ENCODE measurements at regions not wholly inside any gene's neighbourhood (a gene's known extent, or its start where the extent isn't known, plus 50 kb on each side); places are given as distances from the start of the nearest gene placed in this dataset.

DNA sequence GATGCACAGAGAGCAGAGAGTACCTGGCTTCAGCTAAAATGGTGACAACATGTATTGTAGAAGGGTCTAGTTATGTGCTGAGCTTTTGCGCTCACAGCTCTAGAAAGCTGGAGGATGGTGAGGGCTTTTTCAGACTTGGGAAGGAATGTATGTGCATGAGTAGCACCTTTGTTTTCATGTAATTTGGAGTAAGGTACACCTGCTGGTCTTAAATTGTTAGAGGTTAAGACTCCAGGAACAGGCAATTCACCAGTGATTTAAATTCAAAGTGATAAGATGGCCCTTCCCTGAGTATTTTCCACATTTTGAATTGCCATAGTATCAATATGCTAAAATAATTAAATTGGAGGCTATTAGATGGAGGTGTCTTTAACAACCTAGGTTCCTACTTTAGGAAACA is 436.4 kb upstream of the GOLIM4 start:
- H3K27me3 Mint-ChIP-seq = no peaks in the 10 kb centered on the region
- DNase-seq (ENCODE audit: extremely low spot score, unreplicated experiment) = no peak
- H3K4me1 Mint-ChIP-seq (ENCODE audit: unreplicated experiment) = no peaks in the 10 kb centered on the region
- H3K4me3 Mint-ChIP-seq = no peak overlapping the region
- H3K9me3 Mint-ChIP-seq = peaks cover 4% of the 10 kb centered on the region
- no peak overlapping the region for H3K27ac Mint-ChIP-seq
- TF ChIP-seq, protein P1, sequence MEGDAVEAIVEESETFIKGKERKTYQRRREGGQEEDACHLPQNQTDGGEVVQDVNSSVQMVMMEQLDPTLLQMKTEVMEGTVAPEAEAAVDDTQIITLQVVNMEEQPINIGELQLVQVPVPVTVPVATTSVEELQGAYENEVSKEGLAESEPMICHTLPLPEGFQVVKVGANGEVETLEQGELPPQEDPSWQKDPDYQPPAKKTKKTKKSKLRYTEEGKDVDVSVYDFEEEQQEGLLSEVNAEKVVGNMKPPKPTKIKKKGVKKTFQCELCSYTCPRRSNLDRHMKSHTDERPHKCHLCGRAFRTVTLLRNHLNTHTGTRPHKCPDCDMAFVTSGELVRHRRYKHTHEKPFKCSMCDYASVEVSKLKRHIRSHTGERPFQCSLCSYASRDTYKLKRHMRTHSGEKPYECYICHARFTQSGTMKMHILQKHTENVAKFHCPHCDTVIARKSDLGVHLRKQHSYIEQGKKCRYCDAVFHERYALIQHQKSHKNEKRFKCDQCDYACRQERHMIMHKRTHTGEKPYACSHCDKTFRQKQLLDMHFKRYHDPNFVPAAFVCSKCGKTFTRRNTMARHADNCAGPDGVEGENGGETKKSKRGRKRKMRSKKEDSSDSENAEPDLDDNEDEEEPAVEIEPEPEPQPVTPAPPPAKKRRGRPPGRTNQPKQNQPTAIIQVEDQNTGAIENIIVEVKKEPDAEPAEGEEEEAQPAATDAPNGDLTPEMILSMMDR (conservative IDR thresholded peaks at IDR 0.05) = no peak
- no peaks in the 10 kb centered on the region for H3K36me3 Mint-ChIP-seq

DNA sequence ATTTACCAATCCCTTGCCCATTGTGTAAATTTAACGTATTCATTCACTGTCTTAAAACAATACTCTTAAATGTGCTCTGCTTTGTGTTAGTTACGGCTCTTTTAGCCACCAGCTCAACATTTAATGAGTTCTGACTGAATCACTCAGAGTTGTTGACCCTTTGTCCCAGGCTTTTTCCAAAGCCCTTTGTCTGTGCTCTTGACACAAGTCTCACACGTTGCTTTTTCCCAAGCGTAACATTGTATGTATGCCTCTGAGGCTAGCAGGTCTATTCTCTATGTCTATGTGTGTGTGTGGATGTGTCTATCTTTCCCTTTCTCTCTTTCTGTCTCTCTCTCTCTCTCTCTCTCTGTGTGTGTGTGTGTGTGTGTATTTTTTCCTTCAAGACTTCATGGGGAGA is 435.4 kb upstream of the GOLIM4 start:
- H3K4me1 Mint-ChIP-seq (ENCODE audit: unreplicated experiment) = no peaks in the 10 kb centered on the region
- H3K36me3 Mint-ChIP-seq = no peaks in the 10 kb centered on the region
- H3K27me3 Mint-ChIP-seq = no peaks in the 10 kb centered on the region
- no peak overlapping the region for H3K27ac Mint-ChIP-seq
- peaks cover 4% of the 10 kb centered on the region for H3K9me3 Mint-ChIP-seq
- no peak overlapping the region for H3K4me3 Mint-ChIP-seq
- DNase-seq (ENCODE audit: extremely low spot score, unreplicated experiment) = no peak
- TF ChIP-seq, protein P1 (conservative IDR thresholded peaks at IDR 0.05) = no peak

DNA sequence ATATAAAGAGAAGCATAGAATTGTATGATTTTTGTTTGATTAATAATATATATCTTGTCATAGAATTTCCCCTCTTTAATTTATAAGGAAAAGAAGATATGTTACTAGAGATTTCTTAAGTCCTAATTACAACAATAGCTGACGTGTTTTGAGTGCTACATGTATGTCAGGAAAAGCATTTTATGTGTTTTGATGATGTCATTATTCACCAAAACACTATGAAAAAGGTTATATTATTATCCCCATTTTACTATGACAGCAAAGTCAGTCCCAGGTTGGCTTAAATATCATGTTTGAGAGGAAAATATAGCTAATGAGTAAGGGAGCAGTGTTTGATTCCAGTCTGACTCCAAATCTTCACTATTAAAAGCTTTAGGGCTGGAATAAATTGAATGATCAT is 428.4 kb upstream of the GOLIM4 start:
- Mint-ChIP-seq H3K27ac (no peak overlapping the region), H3K9me3 (no peaks in the 10 kb centered on the region), H3K27me3 (no peaks in the 10 kb centered on the region), H3K4me3 (no peak overlapping the region), H3K4me1 (ENCODE audit: unreplicated experiment) (no peaks in the 10 kb centered on the region), H3K36me3 (peaks cover 5% of the 10 kb centered on the region)
- no peak for DNase-seq (ENCODE audit: extremely low spot score, unreplicated experiment)
- TF ChIP-seq, protein P1 (conservative IDR thresholded peaks at IDR 0.05) = no peak

DNA sequence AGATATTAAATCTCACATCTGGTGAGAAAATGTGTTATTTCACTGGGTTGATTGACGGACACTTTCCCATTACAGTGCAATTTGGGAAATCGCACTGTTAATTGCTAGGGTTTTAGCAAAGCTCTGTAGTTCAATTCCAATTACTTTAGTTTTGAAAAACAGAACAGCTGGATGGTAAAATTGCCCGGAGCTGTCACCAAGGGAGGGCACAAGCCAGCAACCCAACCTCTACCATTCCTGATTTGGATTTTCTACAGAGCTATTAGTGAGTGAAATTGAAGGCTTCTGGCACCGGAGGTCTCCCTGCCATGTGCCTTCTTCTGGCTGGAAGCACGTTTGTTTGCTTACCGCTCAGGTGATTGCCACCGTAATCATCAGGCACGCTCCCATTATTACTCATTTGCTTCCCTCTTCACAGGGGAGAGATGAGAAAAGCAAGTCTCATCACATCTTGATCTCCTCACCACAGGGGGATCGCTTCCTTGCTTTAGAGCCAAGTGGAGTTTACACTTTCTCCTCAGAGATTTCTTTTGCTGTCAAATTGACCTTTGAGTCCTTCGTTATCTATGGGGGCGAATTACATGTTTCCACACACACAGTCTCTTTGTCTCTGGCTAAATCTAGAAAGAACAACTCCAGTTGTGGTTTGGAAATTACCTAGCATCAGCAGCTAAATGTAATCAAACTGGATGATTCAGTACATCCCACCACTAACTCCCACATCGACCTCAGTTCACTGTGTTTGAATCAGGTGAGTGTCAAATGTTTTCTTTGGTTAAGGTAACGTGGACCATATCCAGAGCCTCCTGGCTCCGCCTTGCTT is 421.7 kb upstream of the GOLIM4 start:
- Mint-ChIP-seq H3K27ac (no peak overlapping the region), H3K27me3 (no peaks in the 10 kb centered on the region), H3K36me3 (peaks cover 5% of the 10 kb centered on the region), H3K4me3 (peak overlapping the region; percentile 55), H3K4me1 (ENCODE audit: unreplicated experiment) (peaks cover 6% of the 10 kb centered on the region), H3K9me3 (no peaks in the 10 kb centered on the region)
- TF ChIP-seq, protein P1 (conservative IDR thresholded peaks at IDR 0.05) = no peak
- no peak for DNase-seq (ENCODE audit: extremely low spot score, unreplicated experiment)

DNA sequence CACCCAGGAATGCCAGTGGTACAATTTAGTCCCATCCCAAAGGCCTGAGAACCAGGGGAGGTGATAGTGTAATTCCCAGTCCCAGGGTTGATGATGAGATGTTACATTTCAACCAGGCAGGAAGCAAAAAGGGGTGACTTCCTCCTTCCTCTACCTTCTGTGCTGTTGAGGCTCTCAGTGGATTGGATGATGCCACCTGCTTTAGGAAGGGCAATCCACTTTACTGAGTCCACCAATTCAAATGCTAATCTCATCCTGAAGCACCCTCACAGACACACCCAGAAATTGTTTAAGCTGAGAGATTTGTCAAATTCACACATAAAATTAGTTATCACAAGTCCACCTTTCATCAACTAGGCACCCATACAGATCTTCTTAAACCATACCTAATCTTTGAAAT is 418.5 kb upstream of the GOLIM4 start:
- Mint-ChIP-seq H3K4me1 (ENCODE audit: unreplicated experiment) (peaks cover 6% of the 10 kb centered on the region), H3K4me3 (no peak overlapping the region), H3K36me3 (no peaks in the 10 kb centered on the region), H3K27me3 (peaks cover 2% of the 10 kb centered on the region), H3K9me3 (no peaks in the 10 kb centered on the region), H3K27ac (no peak overlapping the region)
- no peak for DNase-seq (ENCODE audit: extremely low spot score, unreplicated experiment)
- TF ChIP-seq, protein P1 (conservative IDR thresholded peaks at IDR 0.05) = no peak
